DMS 273 (cell line): ENCODE measurements at regions not wholly inside any gene's neighbourhood (a gene's known extent, or its start where the extent isn't known, plus 50 kb on each side); places are given as distances from the start of the nearest gene placed in this dataset.
"Not testable (repeated sequence)": the region's sequence is repeated elsewhere in the genome, so short reads cannot be mapped to it uniquely, and the experiment has no call there.

Experiments
- DNase-seq: peaks from one replicate; lab custom pipeline; 2025; ENCODE audit not compliant: unreplicated experiment; lab: John Stamatoyannopoulos, UW

DNA sequence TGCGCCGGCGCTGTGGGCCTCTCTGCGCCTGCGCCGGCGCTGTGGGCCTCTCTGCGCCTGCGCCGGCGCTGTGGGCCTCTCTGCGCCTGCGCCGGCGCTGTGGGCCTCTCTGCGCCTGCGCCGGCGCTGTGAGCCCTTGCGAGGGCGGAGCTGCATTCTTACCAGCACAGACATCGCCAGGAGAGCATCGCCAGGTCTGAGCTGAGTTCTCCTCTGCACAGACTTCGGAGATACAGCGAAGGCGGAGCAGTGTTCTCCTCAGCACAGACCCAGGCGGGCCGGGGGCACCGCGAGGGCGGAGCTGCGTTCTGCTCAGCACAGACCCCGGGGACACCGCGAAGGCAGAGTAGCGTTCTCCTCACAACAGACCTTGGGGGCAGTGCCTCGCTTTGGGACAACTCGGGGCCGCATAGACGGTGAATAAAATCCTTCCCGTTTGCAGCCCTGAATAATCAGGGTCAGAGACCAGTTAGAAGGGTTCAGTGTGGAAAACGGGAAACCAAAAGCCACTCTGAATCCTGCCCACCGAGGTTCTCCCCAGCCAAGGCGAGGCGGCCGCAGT, 1268.1 kb downstream of the FOXD4L5 start:
- not testable (repeated sequence) for DNase-seq

DNA sequence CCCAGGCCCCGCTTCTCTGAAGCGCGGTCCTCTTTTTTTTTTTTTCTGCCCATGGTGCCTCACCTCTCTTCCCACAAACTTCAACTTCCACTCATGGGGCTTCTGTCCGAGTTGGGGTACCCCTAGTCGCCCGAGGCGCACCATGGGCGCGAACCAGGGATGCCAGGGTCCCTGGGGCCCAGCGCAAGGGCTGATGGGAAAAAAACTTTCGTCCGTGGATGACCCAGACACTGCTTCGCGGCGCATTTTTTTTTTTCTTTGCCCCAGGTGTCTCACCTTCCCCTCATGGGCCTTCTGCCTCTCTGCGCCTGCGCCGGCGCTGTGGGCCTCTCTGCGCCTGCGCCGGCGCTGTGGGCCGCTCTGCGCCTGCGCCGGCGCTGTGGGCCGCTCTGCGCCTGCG, 1268.8 kb downstream of the FOXD4L5 start:
- DNase-seq = not testable (repeated sequence)

DNA sequence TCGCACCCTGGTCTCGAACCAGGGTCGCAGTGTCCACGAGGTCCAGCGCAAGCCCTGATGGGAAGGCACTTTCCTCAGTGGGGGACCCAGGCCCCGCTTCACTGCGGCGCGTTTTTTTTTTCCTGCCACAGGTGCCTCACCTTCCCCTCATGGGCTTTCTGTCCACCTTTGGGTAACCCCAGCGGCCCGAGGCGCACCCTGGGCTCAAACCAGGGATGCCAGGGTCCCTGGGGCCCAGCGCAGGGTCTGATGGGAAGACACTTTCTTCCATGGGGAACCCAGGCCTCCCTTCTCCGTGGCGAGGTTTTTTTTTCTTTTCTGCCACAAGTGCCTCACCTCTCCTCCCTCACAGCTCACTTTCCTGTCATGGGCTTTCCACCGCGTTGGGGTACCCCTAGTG, 1269.9 kb downstream of the FOXD4L5 start:
- no peak for DNase-seq

DNA sequence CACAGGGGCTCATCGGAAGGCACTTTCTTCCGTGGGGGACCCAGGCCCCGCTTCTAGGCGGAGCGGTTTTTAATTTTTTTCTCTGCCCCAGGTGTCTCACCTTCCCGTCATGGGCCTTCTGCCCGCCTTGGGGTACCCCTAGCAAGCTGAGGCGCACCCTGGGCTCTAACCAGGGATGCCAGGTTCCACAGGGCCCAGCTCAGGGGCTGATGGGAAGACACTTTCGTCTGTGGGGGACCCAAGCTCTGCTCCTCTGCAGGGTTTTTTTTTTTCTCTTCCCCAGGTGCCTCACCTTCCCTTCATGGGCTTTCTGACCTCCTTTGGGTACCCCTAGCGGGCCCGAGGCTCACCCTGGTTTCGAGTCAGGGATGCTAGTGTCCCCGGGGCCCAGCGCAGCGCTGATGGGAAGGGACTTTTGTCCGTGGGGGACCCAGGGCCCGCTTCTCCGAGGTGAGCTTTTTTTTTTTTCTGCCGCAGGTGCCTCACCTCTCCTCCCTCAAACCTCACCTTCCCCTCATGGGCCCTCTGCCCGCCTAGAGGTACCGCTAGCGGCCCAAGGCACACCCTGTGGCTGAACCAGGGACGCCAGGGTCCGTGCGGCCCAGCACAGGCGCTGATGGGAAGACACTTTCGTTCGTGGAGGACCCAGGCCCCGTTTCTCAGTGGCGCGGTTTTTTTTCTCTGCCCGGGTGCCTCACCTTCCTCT, 1270.5 kb downstream of the FOXD4L5 start:
- DNase-seq = not testable (repeated sequence)

DNA sequence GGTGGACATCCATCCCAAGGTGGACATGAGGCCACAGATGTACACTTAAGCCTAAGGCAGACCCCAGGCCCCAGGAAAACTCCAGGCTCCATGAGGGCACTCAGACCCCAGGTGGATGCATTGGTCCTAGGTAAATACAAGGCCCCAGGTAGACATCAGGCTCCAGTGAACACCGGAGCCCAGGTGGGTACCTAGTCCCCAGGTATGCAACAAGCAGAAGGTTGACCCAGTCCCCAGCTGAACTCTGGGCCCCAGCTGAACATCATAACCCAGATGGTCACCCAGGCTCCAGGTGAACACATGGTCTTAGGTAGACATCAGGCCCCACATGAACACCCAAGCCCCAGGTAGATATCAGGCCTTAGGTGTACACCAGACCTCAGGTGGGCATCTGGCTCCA, 1271.9 kb downstream of the FOXD4L5 start:
- DNase-seq = not testable (repeated sequence)

DNA sequence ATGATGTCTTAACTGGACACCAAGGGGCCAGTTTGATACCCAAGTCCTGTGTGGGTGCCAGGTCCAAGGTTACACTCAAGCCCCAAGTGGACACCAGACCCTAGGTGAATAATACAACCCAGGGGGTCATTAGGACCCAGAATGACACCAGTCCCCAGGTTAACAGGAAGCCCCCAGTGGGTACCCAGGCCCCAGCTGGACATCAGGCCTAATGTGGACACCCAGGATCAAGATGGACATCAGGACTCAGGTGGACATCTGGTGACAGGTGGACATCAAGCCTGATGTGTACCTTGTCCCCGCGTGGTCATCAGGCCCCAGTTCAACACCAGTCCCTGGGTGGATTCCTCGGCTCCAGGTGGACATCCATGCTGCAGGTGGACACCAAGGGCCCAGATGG, 1273.0 kb downstream of the FOXD4L5 start:
- DNase-seq = not testable (repeated sequence)

DNA sequence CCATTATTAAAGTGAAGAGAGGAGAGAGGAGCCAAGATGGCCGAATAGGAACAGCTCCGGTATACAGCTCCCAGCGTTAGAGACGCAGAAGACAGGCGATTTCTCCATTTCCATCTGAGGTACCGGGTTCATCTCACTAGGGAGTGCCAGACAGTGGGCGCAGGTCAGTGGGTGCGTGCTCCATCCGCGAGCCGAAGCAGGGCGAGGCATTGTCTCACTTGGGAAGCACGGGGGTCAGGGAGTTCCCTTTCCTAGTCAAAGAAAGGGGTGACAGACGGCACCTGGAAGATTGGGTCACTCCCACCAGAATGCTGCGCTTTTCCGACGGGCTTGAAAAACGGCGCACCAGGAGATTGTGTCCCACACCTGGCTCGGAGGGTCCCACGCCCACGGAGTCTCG, 1305.3 kb downstream of the FOXD4L5 start:
- not testable (repeated sequence) for DNase-seq
